Endothelial cell of hepatic sinusoid (primary cell): ENCODE measurements at regions not wholly inside any gene's neighbourhood (a gene's known extent, or its start where the extent isn't known, plus 50 kb on each side); places are given as distances from the start of the nearest gene placed in this dataset.

ENCODE experiments used
- in situ Hi-C: cut with HindIII; loops from 2 replicates; pipeline ENCODE4 v1.10.0; 2017; ENCODE audit warnings: low sequenced_read_pairs

- in situ Hi-C loops: no loop called here
Measured at GRCh38 chr2:150571121-150571520, 83.7 kb upstream of the RND3 start.

DNA sequence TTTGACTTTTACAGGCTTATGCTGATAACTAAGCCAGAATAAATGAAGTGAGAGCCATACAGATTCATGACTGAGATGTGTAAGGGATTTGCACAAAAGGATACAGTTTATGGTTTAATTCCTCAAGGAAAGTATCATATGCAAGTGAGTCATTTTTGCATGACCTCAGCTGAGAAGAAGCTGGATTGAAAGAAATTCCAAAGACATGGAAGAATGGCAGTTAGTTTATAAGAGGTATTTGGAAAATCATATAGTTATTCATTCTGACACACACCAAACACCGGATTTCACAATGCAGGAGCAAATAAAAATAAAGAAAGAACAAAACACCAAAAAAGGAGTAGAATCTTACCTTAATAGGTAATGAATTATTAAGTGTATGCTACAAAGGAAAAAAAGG is 83.2 kb upstream of the RND3 start:
- in situ Hi-C loops: no loop called here

GRCh38 chr2:150569761-150570160 is 82.3 kb upstream of the RND3 start:
- in situ Hi-C loops: no loop called here

- in situ Hi-C loops: no loop called here
Measured at GRCh38 chr2:150567771-150568301, 80.4 kb upstream of the RND3 start.

DNA sequence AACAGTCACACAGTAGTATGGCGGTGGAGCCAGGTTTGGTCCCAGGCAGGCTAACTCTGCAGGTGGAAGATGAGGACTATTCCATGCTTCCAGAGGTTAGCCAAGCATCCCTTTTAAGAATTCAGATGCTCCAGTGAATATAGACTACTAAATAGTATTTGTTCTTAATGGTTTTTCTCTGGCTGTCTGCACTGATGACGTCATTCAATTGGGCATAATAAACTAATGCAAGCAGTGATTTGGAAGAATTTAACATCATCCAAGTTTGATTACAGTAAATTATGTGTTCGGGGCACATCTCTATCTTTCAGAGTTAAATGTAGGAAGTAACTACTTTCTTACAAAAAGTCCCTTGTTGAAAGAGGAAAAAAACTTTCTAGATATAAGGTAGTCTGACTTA is 78.8 kb upstream of the RND3 start:
- in situ Hi-C loops: no loop called here

DNA sequence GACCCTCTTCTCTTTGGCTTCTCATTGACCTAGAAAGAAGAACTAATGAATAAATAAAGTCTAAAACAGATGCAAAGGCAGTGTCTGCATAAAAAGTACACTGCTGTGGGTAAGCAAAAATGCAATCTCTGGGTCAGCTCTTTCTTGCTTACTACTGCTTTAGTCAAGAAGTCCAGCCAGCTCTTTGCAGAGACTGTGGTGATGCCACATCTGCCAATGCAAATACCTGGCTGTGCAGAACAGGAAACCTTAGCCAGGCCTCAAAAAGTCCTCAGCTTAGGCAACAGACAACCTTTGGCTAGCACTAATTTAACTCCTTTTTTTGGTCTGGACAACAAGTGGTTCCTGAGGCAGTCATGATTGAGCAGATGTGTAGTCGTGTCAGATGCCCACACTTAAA is 73.6 kb upstream of the RND3 start:
- in situ Hi-C loops: no loop called here

DNA sequence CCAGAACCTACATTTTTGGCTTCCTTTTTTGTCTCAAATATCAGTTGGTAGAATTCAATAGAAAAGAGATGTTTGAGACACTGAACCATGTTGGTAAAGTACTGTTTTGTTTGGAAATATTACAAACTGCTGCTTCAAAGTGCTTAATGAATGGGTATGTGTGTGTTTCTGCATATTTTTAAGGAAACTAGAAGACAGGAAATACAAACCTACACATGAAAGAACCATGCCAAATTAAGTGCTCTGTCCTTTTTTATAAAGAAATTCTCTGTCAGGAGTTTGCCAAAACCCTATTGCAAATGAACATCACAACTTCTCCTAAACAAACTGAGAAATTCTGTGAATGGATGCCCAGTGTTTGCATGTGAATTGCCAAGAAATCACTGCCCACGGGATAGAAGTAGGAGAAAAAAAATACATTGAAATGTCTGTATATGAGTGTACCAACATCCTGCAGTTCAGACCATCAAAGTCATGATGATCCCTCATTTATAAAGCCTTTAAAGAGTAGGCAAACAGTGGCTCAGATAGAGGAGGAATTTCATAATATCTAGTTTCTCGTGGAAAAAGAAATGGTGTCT is 69.6 kb upstream of the RND3 start:
- in situ Hi-C loops: no loop called here

GRCh38 chr2:150555611-150556356 is 68.3 kb upstream of the RND3 start:
- in situ Hi-C loops: no loop called here

DNA sequence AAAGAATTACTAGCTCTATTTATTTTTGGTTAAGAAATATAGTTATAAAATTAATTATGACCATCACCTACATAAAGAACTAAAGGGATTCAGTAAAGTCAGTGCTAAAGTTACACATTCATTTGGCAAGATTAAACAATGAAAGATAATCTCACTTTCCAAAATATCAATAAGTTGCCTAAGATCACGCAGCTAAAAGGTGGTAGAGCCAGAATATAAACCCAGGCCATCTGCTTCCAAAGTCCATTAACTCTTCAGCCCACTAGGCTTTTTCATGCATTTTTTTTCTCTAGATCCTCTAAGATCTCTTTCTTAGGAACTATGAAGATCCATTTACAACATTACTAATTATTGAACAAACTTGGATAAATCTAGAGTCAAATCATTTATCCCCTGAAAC is 66.6 kb upstream of the RND3 start:
- in situ Hi-C loops: no loop called here

DNA sequence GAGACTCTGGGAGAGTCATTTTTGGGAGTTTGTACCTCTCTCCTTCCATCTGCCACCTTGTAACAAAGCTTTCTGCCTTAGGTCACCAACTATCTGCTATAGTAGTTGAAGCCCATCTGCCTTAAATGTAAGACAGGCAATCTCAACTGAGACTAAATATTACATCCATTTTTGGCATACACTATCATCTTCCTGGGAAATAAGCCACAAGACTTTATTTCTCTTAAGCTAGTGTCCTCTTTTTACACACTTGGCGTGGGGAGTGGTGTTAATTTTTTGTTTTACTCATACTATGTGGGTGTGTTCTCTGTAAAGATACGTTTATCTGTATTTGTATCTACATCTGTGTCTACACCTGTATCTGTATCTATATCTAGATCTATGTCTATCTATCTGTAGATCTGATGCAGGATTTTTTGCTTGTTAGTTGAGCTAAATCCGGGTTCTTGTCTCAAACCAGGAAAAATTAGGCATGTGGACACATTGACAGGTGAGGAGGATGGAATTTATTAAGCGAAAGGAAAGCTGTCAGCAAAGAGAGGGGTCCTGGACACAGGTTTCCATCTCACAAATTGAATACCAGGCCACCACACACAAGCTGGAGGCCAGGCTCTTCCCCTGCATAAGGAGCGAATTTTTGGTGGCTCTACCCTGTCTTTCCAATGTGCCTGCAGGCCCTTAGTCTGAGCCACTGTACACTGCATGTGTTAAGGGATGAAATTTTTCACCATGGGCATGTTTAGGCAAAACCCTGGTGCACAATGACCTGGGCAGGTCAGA is 64.8 kb upstream of the RND3 start:
- in situ Hi-C loops: no loop called here

- in situ Hi-C loops: no loop called here
Measured at GRCh38 chr2:150549381-150549780, 61.9 kb upstream of the RND3 start.

- in situ Hi-C loops: no loop called here
Measured at GRCh38 chr2:150548527-150548926, 61.1 kb upstream of the RND3 start.

DNA sequence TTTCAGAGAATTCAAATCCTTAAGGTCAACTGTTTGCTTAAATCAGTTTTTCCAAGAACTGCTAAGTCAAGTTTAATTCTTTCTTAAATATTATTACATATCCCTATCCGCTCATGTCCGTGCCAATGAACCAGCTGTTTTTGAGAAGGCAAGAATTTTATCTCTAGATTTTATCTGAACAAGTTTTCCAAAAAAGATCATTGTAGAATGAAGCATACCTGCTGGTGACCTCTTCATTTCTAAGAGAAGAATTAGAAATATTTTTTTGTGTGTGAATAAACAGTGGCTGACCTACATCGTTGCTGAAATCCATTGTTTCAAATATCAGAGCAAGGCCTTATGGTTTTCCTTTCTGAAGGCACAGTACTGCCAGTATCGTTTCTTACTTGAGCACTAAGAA is 58.4 kb upstream of the RND3 start:
- in situ Hi-C loops: no loop called here

GRCh38 chr2:150544731-150545130 is 57.3 kb upstream of the RND3 start:
- in situ Hi-C loops: no loop called here

DNA sequence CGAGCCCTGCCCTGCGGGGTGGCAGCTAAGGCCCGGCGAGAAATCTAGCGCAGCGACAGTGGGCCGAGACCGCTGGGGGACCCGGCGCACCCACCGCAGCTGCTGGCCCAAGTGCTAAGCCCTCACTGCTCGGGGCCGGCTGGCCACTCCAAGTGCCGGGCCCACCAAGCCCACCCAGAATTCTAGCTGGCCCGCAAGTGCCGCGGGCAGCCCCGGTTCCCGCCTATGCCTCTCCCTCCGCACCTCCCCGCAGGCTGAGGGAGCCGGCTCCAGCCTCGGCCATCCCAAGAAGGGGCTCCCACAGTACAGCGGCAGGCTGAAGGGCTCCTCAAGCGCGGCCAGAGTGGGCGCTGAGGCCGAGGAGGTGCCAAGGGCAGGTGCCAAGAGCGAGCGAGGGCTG is 55.2 kb upstream of the RND3 start:
- in situ Hi-C loops: no loop called here

DNA sequence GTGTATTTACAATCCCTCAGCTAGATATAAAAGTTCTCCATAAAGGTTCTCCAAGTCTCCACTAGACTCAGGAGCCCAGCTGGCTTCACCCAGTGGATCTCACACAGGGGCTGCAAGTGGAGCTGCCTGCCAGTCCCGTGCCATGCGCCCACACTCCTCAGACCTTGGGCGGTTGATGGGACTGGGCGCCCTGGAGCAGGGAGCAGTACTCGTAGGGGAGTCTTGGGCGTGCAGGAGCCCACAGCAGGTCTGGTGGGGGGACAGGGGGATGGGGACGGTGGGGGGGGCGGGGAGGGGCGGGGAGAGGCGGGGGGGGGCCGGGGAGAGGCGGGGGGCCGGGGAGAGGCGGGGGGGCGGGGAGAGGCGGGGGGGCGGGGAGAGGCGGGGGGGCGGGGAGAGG is 54.7 kb upstream of the RND3 start:
- in situ Hi-C loops: no loop called here

- in situ Hi-C loops: no loop called here
Measured at GRCh38 chr2:150538651-150539201, 51.3 kb upstream of the RND3 start.
